GM19438 (cell line): ENCODE measurements at regions not wholly inside any gene's neighbourhood (a gene's known extent, or its start where the extent isn't known, plus 50 kb on each side); places are given as distances from the start of the nearest gene placed in this dataset.
"Not testable (repeated sequence)": the region's sequence is repeated elsewhere in the genome, so short reads cannot be mapped to it uniquely, and the experiment has no call there.

ENCODE experiments used
- ATAC-seq: cut with Tn5 transposase; IDR thresholded peaks from one replicate; pipeline ENCODE4 v1.9.1; 2021; ENCODE audit warnings: low read depth; ENCODE audit not compliant: unreplicated experiment

DNA sequence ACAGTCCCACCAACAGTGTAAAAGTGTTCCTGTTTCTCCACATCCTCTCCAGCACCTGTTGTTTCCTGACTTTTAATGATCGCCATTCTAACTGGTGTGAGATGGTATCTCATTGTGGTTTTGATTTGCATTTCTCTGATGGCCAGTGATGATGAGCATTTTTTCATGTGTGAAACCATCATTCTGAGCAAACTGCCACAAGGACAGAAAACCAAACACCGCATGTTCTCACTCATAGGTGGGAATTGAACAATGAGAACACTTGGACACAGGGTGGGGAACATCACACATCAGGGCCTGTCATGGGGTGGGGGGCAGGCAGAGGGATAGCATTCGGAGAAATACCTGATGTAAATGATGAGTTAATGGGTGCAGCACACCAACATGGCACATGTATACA lies 240.8 kb downstream of the FAT3 start:
- ATAC-seq: not testable (repeated sequence)

DNA sequence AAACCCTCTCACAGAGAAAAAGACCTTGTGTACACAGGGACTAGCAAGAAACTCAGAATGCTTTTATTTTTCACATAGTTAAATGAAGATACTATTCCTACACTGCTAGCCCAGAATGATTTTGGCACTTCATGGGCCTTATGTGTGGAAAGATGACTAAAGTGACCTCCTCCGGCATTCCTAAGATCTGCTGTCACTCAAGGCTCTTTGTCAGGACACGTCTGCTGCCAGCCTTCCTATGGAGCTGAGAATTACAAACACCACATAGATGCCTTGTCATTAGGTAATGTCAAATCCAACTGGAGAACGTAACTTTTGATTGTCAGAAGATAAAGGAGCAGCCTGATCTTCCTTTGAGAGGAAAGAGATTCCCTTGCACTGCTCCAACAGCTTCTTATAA lies 249.1 kb downstream of the FAT3 start:
- ATAC-seq: no peak

DNA sequence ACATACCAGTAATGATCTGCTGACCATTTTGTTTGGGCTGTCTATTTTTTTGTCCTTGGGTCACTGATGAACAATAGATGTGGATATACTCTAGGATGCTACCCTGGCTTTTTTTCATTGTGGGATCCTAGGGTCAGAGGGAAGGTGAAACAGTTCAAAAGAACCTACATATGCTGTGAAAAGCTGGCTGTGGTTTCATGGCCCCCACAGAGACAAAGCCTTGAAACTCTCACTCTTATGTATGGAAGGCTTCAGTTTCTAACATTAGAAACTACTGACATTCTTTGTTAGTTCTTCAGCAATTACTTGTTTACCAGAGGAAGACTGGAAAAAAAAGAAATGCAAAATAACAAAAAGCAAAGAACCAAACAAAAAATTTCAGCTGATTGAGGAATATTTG lies 250.7 kb downstream of the FAT3 start:
- no peak for ATAC-seq

DNA sequence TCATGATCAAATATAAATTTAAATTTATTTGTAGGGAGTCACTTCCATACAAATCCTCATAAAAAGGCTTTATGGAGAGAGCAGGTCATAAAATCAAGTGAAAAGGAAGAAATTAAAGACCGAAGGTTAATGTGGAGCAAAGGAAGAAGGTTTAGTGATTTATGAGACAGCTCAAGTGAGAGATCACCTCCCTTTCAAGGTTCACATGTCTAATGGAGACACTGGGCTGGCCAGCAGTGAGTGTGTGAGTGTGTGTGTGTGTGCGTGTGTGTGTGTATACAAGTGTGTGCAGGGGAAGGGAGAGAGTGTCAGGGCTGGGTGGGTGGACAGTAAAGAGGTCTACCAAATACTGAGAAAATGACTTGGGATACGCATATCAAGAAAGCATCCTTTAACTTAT lies 251.2 kb downstream of the FAT3 start:
- no peak for ATAC-seq

DNA sequence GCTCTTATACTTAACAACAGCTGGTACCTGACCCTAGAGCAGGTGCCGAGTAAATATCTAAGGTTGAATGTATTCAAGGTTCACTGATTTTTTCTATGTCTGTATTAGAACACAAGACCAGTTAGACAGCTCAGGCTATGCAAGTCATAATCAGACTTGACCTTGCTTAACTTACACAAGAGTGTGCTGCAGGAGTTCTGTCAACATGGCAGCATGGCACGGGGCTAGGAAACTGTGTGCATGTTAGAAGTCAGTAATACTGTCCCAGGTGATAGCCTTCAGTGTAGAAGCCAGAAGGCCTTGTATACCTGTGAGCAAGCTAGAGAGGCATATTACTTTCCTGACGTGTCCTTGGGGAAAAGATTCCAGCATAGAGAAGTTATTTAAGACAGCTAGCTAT lies 253.1 kb downstream of the FAT3 start:
- ATAC-seq: no peak

DNA sequence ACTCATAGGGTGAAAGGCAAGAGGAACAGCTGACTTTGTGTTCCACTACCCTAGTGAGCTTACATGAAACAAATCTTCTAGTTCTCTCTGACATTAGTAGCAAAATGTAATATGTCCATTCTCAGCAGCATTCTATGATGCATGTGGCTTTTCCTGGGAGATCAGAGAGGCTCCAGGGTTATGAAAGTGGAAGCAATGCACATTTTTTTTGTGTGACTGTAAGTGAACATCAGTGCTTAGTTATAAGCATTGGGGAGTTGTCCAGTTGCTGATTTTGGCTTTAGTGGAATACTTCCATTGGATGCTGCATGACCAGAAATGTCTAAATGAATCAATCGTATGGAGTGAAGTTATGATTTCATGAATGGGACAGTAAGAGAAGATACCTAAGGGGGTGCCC lies 255.9 kb downstream of the FAT3 start:
- no peak for ATAC-seq

DNA sequence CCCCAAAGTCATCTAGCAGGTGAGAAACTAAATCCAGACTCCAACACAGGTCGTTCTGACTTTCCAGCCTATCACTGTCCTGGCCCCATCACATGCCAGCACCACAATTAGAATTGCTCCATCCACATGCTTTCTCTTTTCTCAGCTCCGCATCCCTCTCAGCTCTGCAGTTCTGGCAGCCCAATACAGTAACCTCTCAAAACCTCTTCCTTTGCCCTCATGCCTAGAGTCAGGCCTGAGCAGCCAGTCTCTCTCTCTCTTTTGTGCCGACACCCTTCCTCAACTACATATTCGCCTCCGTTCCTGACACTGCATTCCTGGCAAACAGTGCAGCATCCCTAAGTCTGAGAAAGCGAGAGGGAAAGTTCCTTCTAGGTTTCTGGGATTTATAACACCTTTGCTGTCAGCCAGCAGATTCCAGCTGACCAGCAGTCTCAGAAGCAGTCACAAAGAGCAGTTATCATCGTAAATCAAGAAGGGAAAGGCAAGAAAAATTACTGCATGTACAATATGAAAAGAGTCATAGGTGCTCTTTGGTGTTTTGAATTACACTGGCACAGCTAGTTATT lies 258.0 kb downstream of the FAT3 start:
- no peak for ATAC-seq

DNA sequence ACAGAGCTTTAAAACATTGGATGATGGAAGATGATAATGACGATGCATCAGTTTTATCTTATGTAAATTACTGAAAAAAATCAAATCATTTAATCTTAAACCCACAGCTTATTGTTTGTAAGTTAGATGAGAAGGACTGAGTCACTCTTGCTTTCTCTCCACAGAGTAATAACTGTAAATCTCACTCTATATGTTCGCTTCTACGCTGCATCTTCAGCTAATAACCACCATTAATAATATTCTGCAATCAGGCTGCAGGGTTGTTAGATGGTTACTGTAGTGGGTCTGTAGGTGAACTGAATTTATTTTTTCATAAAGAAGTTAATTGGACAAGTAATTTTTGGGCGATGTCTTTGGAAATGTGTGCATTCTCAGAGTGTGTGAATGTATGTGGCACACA lies 260.0 kb downstream of the FAT3 start:
- no peak for ATAC-seq

DNA sequence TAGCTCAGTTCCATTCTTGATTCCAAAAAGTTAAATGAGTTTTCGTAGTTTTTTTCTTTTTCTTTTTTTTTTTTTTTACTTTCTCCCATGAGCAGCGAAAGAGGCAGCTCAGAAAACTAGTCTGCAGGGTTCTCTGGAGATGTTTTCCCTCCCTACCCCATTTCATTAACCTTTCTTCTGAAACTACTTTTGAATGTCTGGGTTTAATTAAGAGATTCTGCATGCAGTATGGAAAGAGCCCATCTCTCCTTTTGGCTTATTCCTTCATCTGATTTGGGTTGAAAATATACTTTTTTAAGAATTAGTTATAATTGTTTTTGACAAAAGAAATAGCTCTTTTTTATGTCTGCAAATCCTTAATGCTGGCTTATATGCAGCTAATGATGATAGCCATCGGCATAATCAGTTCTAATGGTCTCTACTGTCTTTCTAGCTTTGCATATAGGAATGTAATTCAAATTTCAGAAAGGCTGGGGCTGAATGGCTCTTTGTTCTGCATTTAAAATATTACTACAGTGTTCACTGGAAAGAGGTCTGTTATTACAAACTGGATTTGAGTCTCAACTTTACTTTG lies 265.3 kb downstream of the FAT3 start:
- no peak for ATAC-seq

DNA sequence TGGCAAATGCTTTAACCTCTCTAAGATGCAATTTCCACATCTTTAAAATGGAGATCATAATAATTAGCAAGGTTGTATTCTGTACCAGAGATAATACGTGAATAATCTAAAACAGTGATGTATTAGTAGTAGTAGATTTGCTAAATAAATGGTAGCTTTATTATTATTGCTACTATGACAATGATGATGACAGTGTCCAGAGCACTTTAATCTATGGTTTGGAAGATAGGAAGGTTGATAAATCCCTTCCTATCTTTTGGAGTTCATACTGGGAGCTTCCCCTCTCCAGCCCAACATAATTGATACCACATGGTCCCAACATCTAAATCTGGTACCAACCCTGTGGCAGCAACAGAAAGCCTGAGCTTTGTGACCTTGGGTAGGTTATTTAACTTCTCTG lies 267.8 kb downstream of the FAT3 start:
- no peak for ATAC-seq

DNA sequence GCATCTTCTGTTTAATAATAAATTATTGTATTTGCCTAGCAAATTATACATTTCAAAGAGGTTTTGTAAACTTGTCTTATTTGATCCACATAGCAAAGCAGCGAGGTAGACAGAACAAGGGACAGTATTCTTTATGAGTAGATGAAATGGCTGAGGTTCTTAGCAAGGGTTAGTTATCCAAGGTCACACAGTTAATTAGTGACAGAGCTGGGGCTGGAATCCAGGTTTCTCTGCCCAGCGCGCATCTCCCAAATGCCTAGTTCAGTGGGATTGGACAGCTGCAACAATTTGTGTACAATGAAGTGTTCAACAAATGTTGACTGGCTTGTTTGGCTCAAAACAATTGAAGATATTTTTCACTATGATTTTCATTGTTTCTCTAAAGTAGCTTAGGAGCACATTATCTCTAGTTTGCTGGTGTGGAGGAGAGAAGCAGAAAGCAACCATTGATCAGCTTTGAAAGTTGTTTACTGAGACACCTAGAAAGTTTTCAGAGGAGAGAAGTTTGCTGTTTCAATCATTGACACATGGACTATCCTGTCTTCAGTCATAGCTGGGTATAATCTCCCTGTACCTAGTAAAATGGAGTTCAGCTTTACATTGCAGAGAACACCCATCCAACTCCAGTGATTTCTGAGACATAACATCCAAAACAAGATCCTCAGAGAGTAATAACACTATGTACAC lies 270.6 kb downstream of the FAT3 start:
- no peak for ATAC-seq

DNA sequence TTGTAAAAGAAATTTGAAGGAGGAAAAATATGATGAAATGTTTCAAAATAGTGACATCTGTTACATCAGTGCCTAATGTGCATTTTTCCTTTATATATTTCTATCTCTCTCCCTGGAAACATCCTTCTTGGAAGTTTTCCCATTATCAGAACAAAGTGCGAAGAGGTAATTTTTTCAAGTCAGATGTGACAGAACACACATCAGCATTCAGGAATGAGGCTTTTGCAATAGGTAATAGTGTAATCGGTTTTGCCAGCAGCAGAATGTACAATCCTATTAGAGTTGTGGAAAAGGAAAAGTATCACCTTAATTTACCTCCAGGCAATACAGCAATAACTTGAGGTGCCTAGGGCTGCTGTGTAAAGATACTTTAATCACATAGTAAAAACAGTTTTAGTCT lies 275.8 kb downstream of the FAT3 start:
- no peak for ATAC-seq

DNA sequence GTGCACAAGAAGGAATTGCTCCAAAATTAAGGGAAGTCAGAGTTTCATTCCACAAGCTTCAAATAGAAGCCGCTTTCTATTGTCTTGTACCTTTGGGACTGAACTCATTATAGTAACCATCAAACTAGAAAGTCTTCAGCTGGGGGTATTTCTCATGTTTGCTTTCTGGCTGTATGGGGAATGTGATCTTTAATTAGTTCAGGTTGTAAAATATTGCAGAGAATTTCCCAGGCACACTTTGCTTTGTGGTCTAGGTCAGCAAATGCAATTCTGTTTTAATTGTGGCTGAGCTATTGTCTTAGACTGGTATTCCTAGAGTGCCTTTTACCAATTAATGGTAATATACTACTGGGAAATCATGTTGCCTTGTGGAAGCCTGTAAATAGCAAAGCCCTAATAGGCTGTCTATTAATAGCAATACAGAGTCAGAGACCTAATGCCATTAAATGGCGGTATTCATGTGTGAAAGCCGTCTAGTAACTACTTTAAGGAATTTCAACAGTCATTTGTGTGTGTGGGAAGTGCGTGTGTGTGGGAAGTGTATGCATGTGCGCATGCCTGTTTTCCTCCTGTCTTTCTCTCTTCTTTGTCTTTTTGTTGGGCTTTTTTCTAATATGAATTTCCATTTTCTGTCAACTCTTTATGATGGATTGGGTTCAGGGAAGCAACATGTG lies 276.6 kb downstream of the FAT3 start:
- no peak for ATAC-seq

DNA sequence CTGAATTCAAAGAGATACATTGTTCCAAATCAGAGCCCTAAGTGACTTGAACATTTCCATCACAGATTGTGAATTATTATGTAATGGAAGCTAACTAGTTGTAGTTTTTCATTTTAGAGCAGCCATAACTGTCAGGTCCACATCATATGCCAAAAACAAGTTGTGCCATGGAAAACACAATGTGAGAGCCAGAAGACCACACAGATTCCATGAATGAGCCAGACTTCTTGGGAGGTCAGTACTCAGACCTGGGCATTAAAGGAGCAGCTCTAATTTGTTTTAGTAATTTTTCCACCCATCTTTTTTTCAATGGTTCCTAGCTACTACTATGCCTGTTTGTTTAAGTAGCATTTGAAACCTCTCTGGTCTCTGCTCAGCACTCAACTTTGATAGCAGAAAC lies 279.4 kb downstream of the FAT3 start:
- no peak for ATAC-seq

DNA sequence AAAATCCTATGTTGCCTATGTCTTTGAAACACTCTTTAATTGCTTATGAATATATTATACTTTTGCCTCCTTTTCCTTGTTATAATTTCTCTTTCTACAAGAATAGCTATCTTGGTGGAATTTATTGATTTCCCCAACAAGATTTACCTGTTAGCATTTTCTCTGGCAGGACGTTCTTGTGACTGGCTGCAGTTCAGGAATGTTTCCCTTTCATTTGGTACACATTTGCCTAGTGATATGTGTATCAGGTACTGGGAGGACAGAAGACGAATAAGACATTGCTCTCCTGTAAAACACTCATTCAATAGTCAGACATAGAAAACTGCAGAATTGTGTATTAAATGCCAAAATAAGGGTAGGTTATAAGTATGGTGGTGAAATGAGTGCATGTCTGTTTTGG lies 279.9 kb downstream of the FAT3 start:
- ATAC-seq: no peak

DNA sequence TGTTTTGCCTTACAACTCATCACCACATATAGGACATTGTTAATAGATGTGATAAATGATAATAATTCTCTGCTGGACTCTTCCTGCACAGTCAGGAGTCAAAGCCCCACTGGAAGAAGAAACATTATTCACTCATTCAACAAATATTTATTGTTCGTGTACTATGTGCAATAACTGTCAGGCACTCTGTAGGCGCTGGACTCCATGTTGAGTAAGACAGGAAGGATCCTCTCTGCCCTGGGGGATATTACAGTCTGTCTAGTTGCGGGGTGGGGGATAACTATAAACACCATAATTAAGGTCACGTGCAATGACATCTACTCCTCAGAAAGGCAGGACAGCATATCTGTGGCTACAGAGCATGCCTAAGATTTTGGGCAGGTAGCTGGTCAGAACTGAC lies 281.1 kb downstream of the FAT3 start:
- no peak for ATAC-seq

DNA sequence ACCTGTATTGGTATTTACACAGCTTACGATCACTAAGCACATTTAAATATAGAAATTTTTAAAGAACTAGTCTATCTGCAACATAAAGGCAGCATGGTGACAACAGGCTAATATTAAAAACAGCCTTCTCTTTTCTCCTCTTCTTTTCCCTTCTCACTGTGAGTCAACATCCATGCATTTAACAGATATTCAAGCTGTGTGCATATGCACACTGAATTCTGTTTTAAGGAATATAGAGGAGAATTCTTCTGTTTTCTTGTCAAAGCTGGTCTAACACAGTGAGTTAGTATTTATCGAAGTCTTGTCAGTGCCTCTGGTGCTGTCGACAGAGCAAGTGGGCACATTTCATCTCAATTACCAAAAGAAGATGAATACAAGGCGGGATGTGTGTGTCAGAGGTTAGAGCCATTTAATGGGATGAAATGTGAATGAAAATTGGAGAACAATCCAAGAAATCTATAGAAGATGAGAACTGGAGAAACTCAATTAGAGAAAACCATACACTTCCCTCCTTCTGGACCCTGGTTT lies 282.3 kb downstream of the FAT3 start:
- no peak for ATAC-seq

DNA sequence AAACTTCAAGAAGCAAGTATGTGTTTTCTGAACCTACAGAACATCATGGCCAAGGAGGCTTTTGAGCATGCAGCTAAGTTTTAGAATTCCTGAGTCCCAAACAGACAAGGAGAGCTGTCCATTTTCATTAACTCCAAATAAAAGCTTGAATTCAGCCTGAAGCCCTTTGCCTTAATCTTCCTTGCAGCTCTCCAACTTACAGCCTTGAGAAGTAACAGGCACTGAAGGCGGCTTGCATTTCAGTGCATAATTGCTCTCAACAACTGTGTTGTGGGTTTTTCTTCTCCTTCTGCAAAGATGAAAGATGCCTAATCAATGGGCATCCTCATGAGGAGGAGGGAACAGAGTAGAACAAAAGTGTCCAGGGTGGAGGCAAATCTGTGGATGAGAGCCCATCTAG lies 286.0 kb downstream of the FAT3 start:
- ATAC-seq: no peak

DNA sequence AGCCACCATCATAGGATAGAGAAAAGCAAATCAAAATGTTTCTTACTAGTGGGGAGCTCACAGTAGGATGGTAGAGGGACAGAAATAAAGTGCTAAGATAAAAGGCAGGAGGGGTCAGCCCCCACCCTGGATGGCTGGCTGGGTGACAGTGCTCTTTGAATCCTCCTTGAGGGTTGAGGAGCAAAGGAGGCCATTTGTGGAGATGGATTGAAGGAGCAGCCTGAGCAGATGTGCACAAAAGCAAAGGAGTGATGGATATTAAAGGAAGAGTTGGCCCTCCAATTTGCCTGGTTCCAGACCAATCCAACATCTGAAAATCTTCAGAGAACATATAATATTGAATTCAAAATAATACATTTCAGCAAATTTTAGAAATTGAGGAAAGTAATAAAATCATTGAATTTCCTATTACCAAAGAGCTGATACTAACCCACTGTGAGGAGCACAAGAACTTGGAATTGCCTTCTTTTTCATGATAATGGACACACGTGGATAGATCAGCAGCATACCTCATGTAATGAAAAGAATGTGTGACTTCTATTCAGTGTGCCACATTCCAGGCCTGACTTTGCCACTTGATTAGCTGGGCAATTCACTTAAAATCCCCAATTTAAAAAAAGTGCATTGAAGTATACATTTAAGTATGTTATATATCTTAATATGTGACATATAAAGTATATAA lies 287.0 kb downstream of the FAT3 start:
- no peak for ATAC-seq

DNA sequence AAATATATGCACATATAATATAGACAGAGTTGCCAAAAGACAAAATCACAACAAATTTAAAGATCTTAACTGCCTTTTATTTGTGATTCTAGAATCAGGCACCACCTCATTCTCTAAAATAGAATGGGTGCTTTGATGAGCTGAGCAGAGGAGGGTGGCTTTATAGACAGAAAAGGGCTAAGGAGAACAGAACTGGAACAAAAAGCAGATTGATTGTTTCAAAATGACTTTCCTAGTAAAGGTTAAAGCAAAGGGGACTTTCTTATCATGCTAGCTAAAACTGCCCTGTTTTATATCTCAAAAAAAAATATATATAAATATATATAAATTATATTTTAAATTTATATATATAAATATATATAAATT lies 287.6 kb downstream of the FAT3 start:
- no peak for ATAC-seq

DNA sequence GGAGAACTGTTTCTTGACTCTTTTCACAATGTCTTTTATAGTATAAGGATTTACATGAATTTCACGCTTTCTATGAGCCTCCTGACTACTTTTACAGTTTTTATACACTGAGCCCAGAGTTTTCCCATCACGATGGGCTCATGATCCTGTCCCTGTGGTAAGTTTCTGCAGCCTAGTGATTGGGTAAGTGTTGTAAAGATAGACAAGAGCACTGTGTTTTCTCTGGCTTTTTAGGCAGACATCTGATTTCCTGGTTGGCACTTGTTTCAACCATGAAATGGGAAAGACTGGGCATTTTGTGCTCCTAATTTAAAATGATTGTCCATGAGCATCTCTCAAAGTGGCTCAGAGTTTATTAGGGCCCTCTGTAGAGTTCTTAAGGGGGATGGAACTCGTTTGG lies 299.0 kb downstream of the FAT3 start:
- no peak for ATAC-seq
